ELR (cell line): ENCODE measurements at regions not wholly inside any gene's neighbourhood (a gene's known extent, or its start where the extent isn't known, plus 50 kb on each side); places are given as distances from the start of the nearest gene placed in this dataset.
"Not testable (repeated sequence)": the region's sequence is repeated elsewhere in the genome, so short reads cannot be mapped to it uniquely, and the experiment has no call there.

Source experiments
- DNase-seq: peaks from one replicate; pipeline ENCODE4 v3.0.0-alpha.2; 2015; ENCODE audit warnings: low read depth

DNA sequence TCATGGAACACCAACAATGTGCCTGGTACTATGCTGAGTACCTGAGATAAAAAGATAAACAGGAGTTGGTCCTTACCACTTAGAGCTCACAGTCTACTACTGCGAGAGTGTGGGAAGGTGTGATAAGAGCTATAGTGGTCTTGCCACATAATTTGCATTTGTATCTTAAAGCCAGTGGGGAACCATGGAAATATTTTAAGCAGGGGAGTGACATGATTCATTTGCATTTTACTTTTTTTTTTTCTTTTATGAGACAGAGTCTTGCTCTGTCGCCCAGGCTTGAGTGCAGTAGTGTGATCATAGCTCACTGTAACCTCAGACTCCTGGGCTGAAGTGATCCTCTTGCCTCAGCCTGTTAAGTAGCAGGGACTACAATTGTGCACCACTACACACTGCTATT, 54.2 kb upstream of the FAM72C start:
- not testable (repeated sequence) for DNase-seq

- not testable (repeated sequence) for DNase-seq
Measured at GRCh38 chr1:144021690-144022384, 50.1 kb upstream of the FAM72C start.
